Upper lobe of left lung (tissue), 4 donors: ENCODE measurements at regions not wholly inside any gene's neighbourhood (a gene's known extent, or its start where the extent isn't known, plus 50 kb on each side); places are given as distances from the start of the nearest gene placed in this dataset.

Experiments used
- EP300 ChIP-seq, 4 donors: sonication (generic); formaldehyde crosslinking; IDR thresholded peaks; one replicate each; pipeline ENCODE4 v1.5.1; 2017; ENCODE audit warnings: antibody characterized with exemption in 4 of 4, control low read depth in 2 of 4
- POLR2A ChIP-seq, 4 donors: fragments of 450-650 bp; IDR thresholded peaks; one replicate each; pipeline ENCODE4 v1.5.1; 2016 to 2017; ENCODE audit warnings: antibody characterized with exemption in 4 of 4, mild to moderate bottlenecking in 2 of 4
- POLR2AphosphoS5 ChIP-seq, 2 donors: sonication (generic); formaldehyde crosslinking; IDR thresholded peaks; one replicate each; pipeline ENCODE4 v1.5.1; 2017; ENCODE audit warnings: antibody characterized with exemption in 2 of 2
- TF ChIP-seq, protein P1 (sequence below), 6 experiments: fragments of 450-650 bp in 4 of 6; fragments of 200-600 bp in 2 of 6; sonication (generic) in 2 of 6; IDR thresholded peaks; one replicate each; pipeline ENCODE4 v1.5.1; 2016 to 2019; ENCODE audit warnings: antibody characterized with exemption in 6 of 6

DNA sequence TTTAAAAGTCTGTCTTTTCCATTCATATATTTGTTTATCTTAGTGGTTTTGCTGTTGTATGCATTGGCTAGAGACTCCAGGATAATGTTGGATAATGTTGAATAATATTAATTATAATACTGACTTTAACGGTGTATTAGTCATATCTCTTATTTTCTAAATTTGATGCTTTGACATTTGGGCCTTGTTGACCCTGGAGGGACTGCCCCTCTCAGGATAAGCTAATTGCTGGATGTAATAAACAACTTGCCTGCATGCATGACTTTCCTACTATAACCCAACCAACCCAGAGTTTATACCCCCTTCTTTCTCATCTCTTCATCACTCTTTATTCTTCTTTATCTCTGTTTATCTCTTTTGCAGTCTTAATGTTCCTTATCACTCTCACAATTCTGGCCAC is 90.9 kb upstream of the ABI1 start:
- TF ChIP-seq, protein P1, sequence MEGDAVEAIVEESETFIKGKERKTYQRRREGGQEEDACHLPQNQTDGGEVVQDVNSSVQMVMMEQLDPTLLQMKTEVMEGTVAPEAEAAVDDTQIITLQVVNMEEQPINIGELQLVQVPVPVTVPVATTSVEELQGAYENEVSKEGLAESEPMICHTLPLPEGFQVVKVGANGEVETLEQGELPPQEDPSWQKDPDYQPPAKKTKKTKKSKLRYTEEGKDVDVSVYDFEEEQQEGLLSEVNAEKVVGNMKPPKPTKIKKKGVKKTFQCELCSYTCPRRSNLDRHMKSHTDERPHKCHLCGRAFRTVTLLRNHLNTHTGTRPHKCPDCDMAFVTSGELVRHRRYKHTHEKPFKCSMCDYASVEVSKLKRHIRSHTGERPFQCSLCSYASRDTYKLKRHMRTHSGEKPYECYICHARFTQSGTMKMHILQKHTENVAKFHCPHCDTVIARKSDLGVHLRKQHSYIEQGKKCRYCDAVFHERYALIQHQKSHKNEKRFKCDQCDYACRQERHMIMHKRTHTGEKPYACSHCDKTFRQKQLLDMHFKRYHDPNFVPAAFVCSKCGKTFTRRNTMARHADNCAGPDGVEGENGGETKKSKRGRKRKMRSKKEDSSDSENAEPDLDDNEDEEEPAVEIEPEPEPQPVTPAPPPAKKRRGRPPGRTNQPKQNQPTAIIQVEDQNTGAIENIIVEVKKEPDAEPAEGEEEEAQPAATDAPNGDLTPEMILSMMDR (IDR thresholded peaks at IDR 0.05), result no peak
- TF ChIP-seq EP300 (IDR thresholded peaks at IDR 0.05) (no peak), POLR2AphosphoS5 (IDR thresholded peaks at IDR 0.05) (no peak), POLR2A (IDR thresholded peaks at IDR 0.05) (no peak)
